OCI-LY7 (cell line): ENCODE measurements at regions not wholly inside any gene's neighbourhood (a gene's known extent, or its start where the extent isn't known, plus 50 kb on each side); places are given as distances from the start of the nearest gene placed in this dataset.

Source experiments
- CTCF ChIP-seq: fragments of 200-600 bp; sonication (generic); conservative IDR thresholded peaks from 2 replicates; pipeline ENCODE4 v1.5.1; 2014; ENCODE audit warnings: mild to moderate bottlenecking, antibody characterized with exemption, low read length, moderate library complexity, mixed read lengths
- EZH2phosphoT487 ChIP-seq: fragments of 200-600 bp; sonication (generic); IDR thresholded peaks from 2 replicates; pipeline ENCODE4 v1.6.1; 2018; ENCODE audit warnings: low read depth, borderline replicate concordance, mild to moderate bottlenecking, mixed run types, antibody characterized with exemption, low read length, moderate library complexity, mixed read lengths

GRCh38 chr12:105455261-105455660, 124.8 kb downstream of the C12orf75 start:
- TF ChIP-seq CTCF (no peak), EZH2phosphoT487 (no peak)
